Activated CD4-positive, alpha-beta T cell treated with anti-CD3 and anti-CD28 coated beads, Interleukin-10, Interleukin-2, amounts not matched to agents 100 ng/mL and 50 ng/mL, durations not matched to agents 16 hours and 8 hours (primary cell): ENCODE measurements at regions not wholly inside any gene's neighbourhood (a gene's known extent, or its start where the extent isn't known, plus 50 kb on each side); places are given as distances from the start of the nearest gene placed in this dataset.

Experiments
- DNase-seq: peaks from one replicate; pipeline ENCODE4 v3.0.0-alpha.2; 2020

DNA sequence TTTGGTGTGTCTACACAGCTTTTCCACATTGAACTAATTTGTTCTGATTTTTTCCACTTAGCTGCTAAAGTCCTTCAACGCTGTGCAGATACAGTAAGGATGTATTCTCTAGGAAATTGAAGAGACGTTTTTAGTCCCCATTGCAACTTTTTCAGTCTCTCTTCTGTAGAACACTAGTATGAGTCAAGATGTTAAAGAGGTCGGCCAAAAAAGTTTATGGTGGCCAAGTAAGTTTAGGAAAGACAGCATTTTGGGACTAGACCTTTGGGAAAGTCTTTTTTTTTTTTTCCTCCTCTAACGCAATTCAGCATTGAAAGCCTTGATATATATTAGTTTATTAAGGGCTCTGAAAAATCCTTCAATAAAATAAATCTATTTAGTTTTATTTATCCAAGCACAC is 243.5 kb upstream of the FBXL7 start:
- DNase-seq, result no peak

DNA sequence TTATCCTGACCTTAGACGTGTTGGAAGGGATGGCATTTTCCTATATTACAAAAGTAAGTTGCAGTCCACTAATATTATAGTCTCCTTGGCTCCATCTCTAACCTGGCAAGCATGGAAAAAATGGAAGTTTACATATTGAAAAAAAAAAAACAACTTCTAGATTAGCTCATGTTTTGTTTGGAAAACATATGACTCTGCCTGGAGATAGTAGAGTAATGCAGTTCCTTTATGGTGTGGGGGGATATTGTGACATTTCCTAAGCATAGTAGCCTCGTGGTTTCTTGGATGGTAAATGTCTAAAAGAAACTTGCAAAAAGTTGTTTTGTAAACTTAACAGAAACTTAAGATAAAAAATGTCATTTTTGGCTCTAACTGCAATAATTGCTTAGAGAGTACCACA is 244.4 kb upstream of the FBXL7 start:
- no peak for DNase-seq

DNA sequence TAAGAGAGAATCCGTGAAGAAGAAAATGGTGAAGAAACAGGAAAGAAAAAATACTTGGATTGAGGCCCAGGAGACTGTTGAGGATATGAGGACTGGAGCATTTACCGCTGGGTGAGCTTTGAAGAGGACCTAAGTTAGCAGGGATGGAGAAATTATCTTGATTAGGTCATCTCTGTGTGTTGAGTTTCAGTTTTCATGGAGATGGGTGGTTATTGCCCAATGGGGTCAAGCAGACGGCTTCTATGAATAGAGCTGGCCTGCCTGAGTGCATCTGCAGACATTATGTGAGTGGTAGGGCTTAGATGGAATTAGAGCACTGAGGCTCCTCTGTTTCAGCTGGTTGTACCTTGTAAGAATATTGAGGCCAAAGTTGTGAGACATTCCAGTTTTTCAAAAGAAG is 245.4 kb upstream of the FBXL7 start:
- no peak for DNase-seq

DNA sequence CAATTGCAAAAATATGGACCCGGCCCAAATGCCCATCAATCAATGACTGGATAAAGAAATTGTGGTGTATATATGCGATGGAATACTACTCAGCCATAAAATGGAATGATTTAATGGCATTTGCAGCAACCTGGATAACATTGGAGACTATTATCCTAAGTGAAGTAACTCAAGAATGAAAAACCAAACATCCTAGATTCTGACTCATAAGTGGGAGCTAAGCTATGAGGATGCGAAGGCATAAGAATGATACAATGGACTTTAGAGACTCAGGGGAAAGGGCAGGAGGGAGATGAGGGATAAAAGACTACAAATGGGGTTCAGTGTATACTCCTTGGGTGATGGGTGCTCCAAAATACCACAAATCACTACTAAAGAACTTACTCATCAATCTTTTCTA is 247.6 kb upstream of the FBXL7 start:
- no peak for DNase-seq

DNA sequence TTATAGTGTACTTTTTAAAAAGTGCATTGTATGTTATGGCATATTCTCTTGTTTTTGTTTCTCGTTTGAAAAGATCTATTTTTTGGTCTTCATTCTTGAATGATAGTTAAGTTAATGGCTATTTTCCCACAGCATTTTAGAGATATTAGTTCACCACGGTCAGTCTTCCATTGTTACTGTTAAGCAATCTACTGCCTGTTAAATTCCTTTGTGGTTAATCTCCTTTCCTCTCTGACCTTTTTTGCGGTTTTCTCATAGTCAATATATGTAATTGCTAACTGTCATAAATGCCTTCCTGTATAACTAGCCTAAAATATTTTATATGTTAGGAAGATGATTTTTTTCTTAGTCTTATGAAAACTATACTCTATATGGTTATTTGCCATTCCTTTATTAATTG is 250.8 kb upstream of the FBXL7 start:
- DNase-seq, result no peak

DNA sequence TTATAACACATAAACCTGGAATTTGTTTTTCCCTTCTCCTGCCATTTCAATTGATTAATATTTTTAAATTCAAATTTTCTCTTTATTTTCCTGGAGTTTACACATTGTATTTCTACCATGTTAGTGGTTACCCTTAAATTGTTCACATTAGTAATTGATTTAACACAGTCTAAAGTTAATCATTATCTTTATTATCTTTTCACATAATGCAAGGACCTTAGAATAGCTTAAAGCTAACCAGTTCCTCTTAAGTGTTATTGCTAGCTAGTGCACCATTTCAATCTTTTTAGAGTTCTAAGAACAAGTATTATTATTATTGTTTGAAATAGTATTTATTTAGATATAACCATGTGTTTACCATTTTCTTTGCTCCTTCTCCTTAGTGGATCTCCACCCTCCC is 251.2 kb upstream of the FBXL7 start:
- no peak for DNase-seq

DNA sequence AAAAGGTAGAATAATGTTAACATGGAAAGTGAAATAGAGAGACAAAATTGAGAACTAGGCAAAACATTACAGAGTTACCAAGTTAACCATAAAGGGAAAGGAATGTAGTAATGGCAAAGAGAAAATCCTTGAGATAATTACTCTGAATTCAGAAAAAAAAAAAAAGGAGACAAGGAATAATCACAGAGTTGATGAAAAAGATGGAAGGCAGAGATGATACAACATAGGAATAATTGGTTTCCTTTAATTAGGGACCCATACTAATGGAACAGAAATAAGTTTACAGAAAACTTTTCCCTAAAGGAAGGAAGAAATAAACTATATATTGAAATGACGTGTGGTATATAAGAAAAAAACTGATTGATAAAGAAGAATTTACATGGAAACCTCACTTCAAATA is 254.1 kb upstream of the FBXL7 start:
- no peak for DNase-seq

DNA sequence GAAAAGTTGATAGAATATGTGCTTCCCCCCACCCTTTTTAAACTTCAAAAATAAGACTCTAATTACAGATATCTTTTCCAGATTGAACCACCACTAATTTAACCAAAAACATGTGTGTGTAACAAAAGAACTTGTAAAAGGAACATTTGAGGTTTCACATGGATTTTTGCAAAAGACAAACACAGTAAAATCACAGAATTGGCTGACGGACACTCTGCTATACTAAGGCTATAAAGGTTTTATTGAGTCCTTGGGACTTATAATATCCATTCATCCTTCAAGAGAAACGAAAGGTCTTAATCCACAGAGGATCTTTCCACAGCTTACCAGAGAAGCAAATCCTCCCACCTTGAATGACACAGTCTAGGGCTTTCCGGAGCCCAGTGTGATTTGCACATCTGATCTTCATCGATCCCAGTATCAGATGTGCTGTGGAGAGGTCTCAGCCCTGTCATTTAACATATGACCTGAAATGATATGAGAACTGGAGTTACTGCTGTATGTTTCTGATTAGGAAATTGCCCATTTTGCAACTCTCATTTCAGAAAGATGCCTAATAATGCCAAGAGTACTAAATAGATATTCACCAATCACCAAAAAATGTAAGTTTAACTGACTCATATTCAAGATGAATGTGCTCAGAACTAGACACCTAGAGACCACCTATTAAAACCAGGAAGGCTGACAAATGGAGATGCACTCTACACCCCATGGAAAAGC is 256.5 kb upstream of the FBXL7 start:
- no peak for DNase-seq

DNA sequence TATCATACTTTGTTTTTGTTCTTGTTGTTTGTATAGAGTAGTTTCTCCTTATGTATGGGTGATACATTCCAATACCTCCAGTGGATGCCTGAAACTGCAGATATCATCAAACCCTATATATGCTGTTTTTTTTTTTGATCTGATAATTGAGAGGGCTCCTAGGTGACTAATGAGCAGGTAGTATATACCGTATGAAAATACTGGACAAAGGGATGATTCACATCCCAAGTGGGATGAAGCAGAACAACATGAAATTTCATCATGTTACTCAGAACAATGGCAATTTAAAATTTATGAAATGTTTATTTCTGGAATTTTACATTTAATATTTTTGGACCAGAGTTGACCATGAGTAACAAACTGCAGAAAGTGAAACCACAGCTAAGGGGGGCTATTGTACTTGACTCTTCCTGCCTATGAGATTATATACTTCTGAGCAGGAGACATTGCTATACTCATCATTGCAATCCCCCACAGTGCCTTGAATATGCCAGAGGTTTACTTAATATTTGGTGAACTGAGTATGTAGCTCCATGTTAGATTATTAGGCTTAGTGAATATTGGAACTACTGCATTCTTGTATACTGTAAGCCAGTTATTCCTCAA is 258.7 kb upstream of the FBXL7 start:
- DNase-seq, result no peak

DNA sequence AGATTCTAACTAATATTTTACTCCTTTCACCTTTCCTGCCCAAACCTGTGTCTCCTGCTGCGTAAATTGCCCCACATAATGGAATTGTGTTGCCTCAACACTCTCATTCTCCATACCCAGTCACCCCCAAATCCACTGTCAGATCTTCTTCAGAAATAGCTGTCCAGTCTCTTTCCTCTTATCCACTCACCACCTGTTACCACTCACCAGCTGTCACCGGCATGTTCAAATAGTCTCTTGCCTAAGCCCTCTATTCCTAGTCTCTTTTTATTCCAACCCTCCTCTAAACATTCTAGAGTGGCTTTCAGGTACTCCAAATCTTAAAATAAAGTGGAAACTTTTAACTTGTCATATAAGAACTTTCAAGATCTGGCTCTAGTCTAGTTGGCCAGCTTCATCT is 262.0 kb upstream of the FBXL7 start:
- DNase-seq, result no peak

DNA sequence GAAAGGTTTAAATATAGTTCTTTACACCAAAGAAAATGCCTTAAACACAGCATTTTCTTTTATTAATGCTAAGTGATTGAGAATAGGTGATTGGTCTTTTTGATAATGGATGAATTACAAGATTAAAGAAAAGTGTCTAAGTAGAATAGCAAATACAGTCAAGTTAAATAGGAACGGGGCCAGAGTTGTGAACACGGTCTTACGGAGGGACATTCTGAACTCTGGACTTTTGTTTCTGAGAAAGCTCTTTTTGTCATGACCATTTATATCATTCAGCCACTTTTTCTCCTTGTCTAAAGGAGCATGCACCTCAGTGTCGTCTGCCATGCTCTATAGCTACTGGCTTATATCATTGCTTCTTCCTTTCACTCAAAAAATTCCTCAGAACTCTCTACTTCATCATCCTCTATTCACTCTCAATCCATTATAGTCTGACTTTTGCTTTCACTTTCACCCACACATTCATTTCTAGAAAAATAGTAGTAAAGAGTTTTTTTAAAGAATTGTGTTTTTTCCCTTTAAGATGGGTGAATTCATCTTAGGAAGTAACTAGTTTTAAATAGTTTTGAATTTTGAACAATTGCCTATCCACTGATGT is 263.0 kb upstream of the FBXL7 start:
- no peak for DNase-seq

DNA sequence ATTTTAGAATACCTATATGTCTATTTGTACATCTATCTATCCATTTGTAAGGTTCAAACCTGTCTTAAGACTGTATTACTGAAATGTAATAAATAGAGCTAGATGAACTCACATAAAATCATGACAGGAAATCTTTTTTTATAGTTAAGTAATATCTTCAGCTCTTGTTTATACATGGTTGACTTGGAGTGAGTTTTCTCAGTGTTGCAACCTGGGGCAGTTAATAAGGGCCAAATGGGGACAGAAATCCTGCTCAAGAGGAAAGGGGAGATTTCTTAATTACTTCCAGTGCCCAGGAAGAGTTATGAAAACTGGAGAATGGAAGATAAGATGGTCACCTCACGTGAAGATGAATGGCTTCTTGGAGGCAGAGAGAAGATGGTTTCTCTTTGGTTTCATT is 265.1 kb upstream of the FBXL7 start:
- DNase-seq, result no peak

DNA sequence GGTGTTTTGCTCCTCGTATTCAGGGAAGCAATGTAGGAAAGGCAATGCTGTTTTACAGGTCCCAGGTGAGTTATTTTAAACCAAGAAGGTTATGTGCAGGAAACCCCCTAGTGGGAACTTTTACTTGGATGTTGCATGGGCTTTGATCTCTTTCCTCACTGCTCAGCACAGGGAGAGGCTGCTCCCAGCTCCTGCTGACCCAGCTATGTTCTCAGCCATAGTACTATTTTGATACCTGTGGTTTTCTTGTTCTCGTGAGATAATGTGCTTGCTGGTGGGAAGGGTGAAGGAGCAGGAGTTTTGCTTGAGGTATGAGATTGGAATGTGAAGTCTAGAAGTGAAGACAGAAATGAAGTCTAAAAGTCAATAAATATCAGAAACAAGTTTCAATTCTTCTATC is 265.6 kb upstream of the FBXL7 start:
- DNase-seq, result no peak

DNA sequence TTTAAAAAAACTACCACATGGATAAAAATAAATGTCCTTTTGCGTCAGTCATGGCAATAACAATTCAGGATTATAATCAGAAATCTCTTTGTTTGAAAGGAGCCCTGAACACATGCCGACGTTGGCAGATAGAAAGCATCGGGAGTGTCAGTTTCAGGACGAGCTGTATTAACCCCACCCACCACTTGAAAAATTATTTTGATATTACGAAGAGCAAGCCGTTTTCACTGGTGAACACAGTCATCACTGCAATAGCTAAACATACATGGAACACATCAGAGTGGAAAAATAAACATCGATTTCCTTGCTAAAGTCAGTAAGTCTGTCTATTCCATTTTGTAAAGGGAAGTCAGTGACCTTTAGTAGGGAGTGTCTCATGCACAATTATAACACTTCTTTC is 266.4 kb upstream of the FBXL7 start:
- DNase-seq, result no peak

DNA sequence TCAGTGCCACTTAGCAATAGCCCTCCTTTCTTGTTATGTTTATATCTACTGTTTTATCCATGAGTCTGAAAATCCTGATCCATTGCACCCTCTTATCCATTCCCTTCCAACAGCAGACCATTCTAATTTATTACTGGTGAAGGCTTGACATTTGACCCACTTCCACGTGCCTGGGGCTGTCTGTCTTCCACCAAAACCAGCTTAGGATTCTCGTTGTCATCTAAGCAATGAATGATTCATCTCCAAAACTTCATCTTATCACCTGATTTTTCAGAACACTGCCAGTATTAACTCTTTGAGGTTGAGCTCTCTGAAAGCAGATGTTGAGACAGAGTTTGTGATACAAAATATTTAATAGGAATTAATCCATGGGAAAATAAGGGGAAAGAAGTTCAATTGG is 277.8 kb upstream of the FBXL7 start:
- DNase-seq, result no peak

DNA sequence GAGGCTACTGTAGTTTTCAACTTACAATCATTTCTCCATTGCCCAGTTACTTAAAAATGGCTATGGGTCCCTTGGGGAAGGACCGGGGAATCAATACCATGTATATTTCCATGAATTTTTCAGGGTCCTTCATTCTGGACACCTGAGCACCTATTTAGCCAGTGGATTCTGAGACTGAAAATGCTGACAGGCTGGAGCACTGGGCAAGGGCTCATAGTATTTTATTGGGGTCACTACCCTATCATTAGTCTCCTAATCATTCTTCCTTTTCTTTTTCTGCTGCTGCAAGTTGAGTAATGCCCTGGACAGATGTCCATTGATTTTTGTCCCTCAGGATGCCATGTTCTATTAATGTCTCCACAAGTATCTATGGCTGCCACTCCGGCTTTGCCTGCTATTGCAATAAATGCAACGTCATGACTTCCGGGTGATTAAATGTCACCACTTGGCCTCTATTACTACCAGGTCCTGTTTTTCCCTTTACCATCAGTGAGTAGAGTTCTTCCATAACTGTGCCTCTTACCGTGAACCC is 279.3 kb upstream of the FBXL7 start:
- no peak for DNase-seq

DNA sequence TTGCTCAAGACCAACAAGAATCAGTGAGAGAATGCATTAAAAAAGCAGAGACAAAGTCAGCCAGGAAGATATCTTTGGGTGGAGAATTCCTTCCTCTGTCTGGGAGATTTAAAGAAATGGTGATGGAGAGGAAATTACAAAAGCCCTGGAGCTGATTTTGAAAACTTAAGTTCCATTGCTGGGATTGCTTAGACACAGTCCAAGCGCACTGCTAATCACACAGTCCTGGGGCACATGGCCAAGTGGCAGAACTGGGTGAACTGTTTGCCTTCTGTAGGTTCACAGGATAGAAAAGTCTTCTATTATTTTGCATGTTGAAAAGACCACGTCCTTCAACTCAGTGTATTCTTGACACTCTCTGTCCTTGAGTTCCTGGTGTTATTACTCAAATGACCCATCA is 284.9 kb upstream of the FBXL7 start:
- DNase-seq, result no peak

DNA sequence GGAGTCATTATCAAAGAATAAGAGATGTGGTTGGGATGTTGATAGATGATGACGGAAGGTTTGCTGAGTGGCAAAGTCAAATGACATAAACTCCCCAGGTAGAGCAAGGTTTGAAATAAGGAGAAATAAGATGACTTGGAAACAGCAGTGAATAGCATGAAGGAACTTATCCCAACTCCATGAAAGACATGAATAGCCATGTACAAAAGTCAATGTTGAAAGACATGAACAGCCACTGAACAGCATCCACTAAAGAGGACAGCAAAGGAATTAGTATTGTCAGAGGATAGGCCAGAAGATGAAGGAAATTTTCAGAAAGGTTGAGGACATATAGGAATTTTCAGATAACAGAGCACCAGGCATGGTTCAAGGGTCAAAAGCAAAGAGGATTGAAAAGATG is 286.0 kb upstream of the FBXL7 start:
- no peak for DNase-seq

DNA sequence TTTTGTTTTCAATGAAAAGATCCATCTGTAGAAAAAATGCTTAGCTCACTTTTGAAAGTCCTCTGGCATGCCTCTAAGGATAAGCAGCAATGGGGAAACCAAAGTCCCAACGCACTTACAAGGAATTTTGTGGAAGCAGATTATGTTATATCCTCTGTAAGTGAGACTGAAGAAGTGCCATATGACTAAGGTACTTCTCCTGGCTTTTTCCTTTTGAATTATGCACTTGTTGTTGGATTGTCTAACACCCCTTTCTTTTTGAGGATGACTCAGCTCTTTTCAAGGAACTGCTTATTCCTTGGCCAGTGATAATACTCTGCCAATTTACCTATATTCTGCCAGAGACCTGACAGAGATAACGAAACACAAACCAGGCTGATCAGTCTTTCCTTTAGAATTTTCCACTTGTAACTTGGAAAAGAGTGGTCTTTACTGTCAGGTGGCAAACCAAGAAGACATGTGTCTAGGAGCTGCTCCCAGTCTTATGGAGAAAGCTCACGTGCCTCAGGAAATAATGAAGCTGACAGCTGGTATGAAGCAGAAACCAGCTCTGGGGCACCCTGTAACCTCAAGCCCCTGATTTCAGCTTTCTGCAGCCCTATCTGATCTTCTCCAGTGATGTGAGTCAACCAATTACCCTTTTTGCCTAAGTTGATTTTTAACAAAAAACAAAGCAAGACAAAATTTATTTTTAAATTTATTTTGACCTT is 290.8 kb upstream of the FBXL7 start:
- no peak for DNase-seq

DNA sequence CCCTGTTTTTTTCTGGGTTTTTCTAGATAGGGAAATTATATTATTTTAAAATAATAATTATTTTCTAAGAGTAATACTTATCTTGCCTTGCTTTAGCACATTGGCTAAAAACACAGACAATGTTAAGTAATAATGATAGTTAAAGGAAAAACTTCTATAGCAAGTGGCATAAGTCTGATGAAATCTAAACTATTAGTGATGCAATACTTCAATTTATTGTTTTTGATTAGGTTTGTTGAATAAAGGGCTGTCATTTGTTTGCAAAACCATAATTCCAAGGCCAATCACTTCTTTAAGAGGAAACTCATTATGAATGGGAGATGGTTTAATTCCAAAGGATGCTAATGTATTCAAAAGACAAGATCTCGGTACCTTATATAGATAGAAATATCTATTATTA is 293.8 kb upstream of the FBXL7 start:
- DNase-seq, result no peak

DNA sequence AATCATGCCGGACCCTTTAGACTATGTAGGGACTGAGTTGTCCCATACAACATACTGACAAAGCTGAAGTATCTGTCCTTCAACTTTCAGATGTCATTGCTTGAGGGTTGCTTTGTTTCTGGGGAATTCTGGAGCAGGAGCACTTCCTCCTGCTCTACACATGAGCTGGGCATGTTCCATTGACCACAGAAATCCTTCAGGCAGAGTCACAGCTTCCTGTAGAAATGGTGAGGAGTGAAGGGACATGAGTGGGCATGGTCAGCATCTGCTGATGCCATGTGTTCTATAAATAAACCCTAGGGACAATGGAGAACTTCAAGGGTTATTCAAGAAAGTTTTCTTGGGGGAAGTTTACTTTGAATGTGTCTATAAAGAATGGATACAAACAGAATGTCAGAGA is 296.6 kb upstream of the FBXL7 start:
- DNase-seq, result no peak

DNA sequence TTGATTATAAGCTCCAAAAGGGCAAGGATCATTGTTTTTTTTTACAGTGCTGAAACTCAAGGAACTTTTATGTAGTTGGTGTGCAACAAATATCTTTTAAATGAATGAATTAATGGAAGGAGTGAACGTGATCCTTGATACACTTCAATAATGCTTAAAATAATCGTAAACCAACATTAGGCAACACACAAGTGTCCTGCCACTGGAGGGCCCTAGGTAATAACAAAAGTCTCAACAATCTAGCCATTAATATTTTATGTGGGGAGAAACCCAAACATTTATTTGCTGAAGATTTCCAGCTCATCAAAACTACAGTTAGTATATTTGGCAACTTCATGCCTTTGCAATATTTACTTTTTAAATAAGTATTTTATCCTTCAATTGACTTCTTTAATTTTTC is 309.0 kb upstream of the FBXL7 start:
- DNase-seq, result no peak

DNA sequence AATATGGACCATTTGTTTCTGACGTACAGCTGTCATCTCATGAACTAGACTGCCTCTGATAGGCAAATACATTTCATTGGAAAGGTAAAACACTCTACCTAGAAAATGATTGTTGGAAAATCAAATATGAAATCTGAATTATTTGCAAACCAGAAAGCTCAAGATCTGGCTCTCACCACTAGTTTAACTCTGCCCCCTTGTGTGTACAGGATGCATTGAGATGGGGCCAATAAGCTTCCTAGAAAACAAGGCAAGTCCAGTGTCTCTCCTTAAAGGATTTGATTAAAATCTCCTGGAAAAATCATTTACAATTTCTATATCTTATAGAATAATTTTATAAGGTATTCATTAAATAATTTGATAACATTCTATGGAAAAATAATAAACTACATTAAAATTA is 311.9 kb upstream of the ANKH start:
- DNase-seq, result no peak

DNA sequence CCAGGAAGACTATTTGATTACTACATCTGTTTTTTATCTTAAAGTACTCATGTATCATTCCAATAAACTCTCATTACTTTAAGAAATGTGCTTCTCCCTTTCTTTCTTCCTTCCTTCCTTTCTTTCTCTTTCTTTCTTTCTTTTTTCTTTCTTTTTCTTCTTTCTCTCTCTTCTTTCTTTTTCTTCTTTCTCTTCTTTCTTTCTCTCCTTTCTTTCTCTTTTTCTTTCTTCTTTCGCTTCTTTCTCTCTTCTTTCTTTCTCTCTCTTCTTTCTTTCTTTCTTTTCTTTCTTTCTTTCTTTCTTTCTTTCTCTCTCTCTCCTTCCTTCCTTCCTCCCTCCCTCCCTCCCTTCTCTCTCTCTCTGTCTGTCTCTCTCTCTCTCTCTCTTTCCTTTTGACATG is 298.6 kb upstream of the ANKH start:
- no peak for DNase-seq
